ENCODE measurements at regions not wholly inside any gene's neighbourhood (a gene's known extent, or its start where the extent isn't known, plus 50 kb on each side); places are given as distances from the start of the nearest gene placed in this dataset.

GRCh38 chr20:16842486-16843120 lies 94.4 kb downstream of the OTOR start:
- TF ChIP-seq CTCF (IDR thresholded peaks at IDR 0.05), result no peak
- no peak for TF ChIP-seq POLR2A (IDR thresholded peaks at IDR 0.05)
- TF ChIP-seq POLR2AphosphoS5 (IDR thresholded peaks at IDR 0.05), result no peak
- no peaks in the 10 kb centered on the region for H3K27me3 ChIP-seq (replicated peaks; ENCODE audit: insufficient read depth)
- H3K36me3 ChIP-seq, result no peaks in the 10 kb centered on the region
- H3K4me3 ChIP-seq, result no peak overlapping the region
- no peak for DNase-seq (ENCODE audit: low spot score)
- intact Hi-C loops (cut with DNase I), result no loop called here
- 76% methylated on average over 2 of the region's 2 CpGs for WGBS
- no peaks in the 10 kb centered on the region for H3K9me3 ChIP-seq
- no peak overlapping the region for H3K27ac ChIP-seq
- no peaks in the 10 kb centered on the region for H3K4me1 ChIP-seq (replicated peaks)

- no peak overlapping the region for H3K27ac ChIP-seq
- WGBS, result 95% methylated on average over 1 of the region's 1 CpG
- H3K27me3 ChIP-seq (replicated peaks; ENCODE audit: insufficient read depth), result no peaks in the 10 kb centered on the region
- H3K4me1 ChIP-seq (replicated peaks), result no peaks in the 10 kb centered on the region
- intact Hi-C loops (cut with DNase I), result no loop called here
- no peak overlapping the region for H3K4me3 ChIP-seq
- TF ChIP-seq POLR2AphosphoS5 (IDR thresholded peaks at IDR 0.05) (no peak), CTCF (IDR thresholded peaks at IDR 0.05) (no peak), POLR2A (IDR thresholded peaks at IDR 0.05) (no peak)
- H3K9me3 ChIP-seq, result no peaks in the 10 kb centered on the region
- no peak for DNase-seq (ENCODE audit: low spot score)
- H3K36me3 ChIP-seq, result no peaks in the 10 kb centered on the region
Measured at GRCh38 chr20:16844406-16844805, 96.2 kb downstream of the OTOR start.

GRCh38 chr20:16846006-16846405 lies 97.8 kb downstream of the OTOR start:
- Histone ChIP-seq H3K4me1 (replicated peaks) (no peaks in the 10 kb centered on the region), H3K27me3 (replicated peaks; ENCODE audit: insufficient read depth) (no peaks in the 10 kb centered on the region), H3K9me3 (no peaks in the 10 kb centered on the region), H3K27ac (no peak overlapping the region), H3K4me3 (no peak overlapping the region), H3K36me3 (no peaks in the 10 kb centered on the region)
- no peak for DNase-seq (ENCODE audit: low spot score)
- no peak for TF ChIP-seq POLR2A (IDR thresholded peaks at IDR 0.05)
- no peak for TF ChIP-seq POLR2AphosphoS5 (IDR thresholded peaks at IDR 0.05)
- TF ChIP-seq CTCF (IDR thresholded peaks at IDR 0.05), result no peak
- intact Hi-C loops (cut with DNase I), result no loop called here
- 31% methylated on average over 1 of the region's 1 CpG for WGBS

- TF ChIP-seq POLR2AphosphoS5 (IDR thresholded peaks at IDR 0.05) (no peak), CTCF (IDR thresholded peaks at IDR 0.05) (no peak), POLR2A (IDR thresholded peaks at IDR 0.05) (no peak)
- DNase-seq (ENCODE audit: low spot score), result no peak
- intact Hi-C loops (cut with DNase I), result no loop called here
- no peak overlapping the region for H3K4me3 ChIP-seq
- H3K27me3 ChIP-seq (replicated peaks; ENCODE audit: insufficient read depth), result no peaks in the 10 kb centered on the region
- no peaks in the 10 kb centered on the region for H3K36me3 ChIP-seq
- no peaks in the 10 kb centered on the region for H3K4me1 ChIP-seq (replicated peaks)
- no peak overlapping the region for H3K27ac ChIP-seq
- H3K9me3 ChIP-seq, result no peaks in the 10 kb centered on the region
Measured at GRCh38 chr20:16848061-16848460, 99.9 kb downstream of the OTOR start.

- H3K9me3 ChIP-seq, result no peaks in the 10 kb centered on the region
- WGBS, result 74% methylated on average over 1 of the region's 1 CpG
- H3K36me3 ChIP-seq, result no peaks in the 10 kb centered on the region
- DNase-seq (ENCODE audit: low spot score), result no peak
- no peaks in the 10 kb centered on the region for H3K4me1 ChIP-seq (replicated peaks)
- no peak overlapping the region for H3K4me3 ChIP-seq
- H3K27ac ChIP-seq, result no peak overlapping the region
- H3K27me3 ChIP-seq (replicated peaks; ENCODE audit: insufficient read depth), result no peaks in the 10 kb centered on the region
- TF ChIP-seq CTCF (IDR thresholded peaks at IDR 0.05) (no peak), POLR2AphosphoS5 (IDR thresholded peaks at IDR 0.05) (no peak), POLR2A (IDR thresholded peaks at IDR 0.05) (no peak)
- intact Hi-C loops (cut with DNase I), result no loop called here
Measured at GRCh38 chr20:16848526-16848925, 100.4 kb downstream of the OTOR start.
